Stomach (tissue), 4 donors: ENCODE measurements at regions not wholly inside any gene's neighbourhood (a gene's known extent, or its start where the extent isn't known, plus 50 kb on each side); places are given as distances from the start of the nearest gene placed in this dataset.

Experiments used
- CTCF ChIP-seq, 7 experiments: fragments of 450-650 bp in 4 of 7; fragments of 200-600 bp in 3 of 7; sonication (generic) in 3 of 7; IDR thresholded peaks; one replicate each; pipeline ENCODE4 v1.5.1; 2016 to 2019; ENCODE audit warnings: antibody characterized with exemption in 7 of 7, control low read depth in 2 of 7, mild to moderate bottlenecking in 1 of 7
- EP300 ChIP-seq: sonication (generic); formaldehyde crosslinking; IDR thresholded peaks from one replicate; pipeline ENCODE4 v1.6.1; 2017; ENCODE audit warnings: antibody characterized with exemption
- POLR2AphosphoS5 ChIP-seq, 3 donors: sonication (generic); formaldehyde crosslinking; IDR thresholded peaks; one replicate each; pipeline ENCODE4 v1.6.1; 2016; ENCODE audit warnings: antibody characterized with exemption in 3 of 3

GRCh38 chr1:212513586-212513985 lies 80.9 kb downstream of the NENF start:
- TF ChIP-seq POLR2AphosphoS5 (IDR thresholded peaks at IDR 0.05) (no peak), CTCF (IDR thresholded peaks at IDR 0.05) (no peak), EP300 (no peak)
